ENCODE measurements at regions not wholly inside any gene's neighbourhood (a gene's known extent, or its start where the extent isn't known, plus 50 kb on each side); places are given as distances from the start of the nearest gene placed in this dataset.
A peak's percentile ranks its signal among the peaks of the same experiment; 100 is the strongest.

GRCh38 chr20:17875106-17875980 is 93.3 kb downstream of the SNX5 start (continued):
- TF ChIP-seq LCORL (IDR thresholded peaks at IDR 0.05) (no peak), LCORL (CRISPR knock-in tag; IDR thresholded peaks at IDR 0.05) (peak; percentile 97), ZNF839 (CRISPR knock-in tag; IDR thresholded peaks at IDR 0.05; ENCODE audit: borderline replicate concordance) (peak; percentile 51; the same call in 1 of the 2 replicates), TBX3 (IDR thresholded peaks at IDR 0.05; ENCODE audit: borderline replicate concordance) (peak; percentile 25; the same call in 1 of the 2 replicates), SP5 (CRISPR knock-in tag; IDR thresholded peaks at IDR 0.05; ENCODE audit: borderline replicate concordance, low read depth) (peak; percentile 97), FOXM1 (CRISPR knock-in tag; IDR thresholded peaks at IDR 0.05) (0 out of 2 replicates have a peak, but pooled peaks have one; percentile 5), U2AF1 (optimal IDR thresholded peaks at IDR 0.05; ENCODE audit: low read depth, low read length) (peak; percentile 82), SSRP1 (CRISPR knock-in tag; IDR thresholded peaks at IDR 0.05) (0 out of 2 replicates have a peak, but pooled peaks have one; percentile 37), ZNF776 (CRISPR knock-in tag; IDR thresholded peaks at IDR 0.05) (peak; percentile 13; the same call in 1 of the 2 replicates), ZNF24 (IDR thresholded peaks at IDR 0.05) (no peak), ZFP91 (CRISPR knock-in tag; IDR thresholded peaks at IDR 0.05; ENCODE audit: borderline replicate concordance) (peak; percentile 62), ZNF746 (CRISPR knock-in tag; IDR thresholded peaks at IDR 0.05) (peak; percentile 83), MZF1 (CRISPR knock-in tag; IDR thresholded peaks at IDR 0.05; ENCODE audit: borderline replicate concordance) (no peak), GMEB2 (CRISPR knock-in tag; IDR thresholded peaks at IDR 0.05; ENCODE audit: low read depth) (no peak), ZNF724P (CRISPR knock-in tag; IDR thresholded peaks at IDR 0.05; ENCODE audit: borderline replicate concordance) (no peak), ATF4 (CRISPR knock-in tag; IDR thresholded peaks at IDR 0.05) (0 out of 4 replicates have a peak, but pooled peaks have one; percentile 4 to 47), NR2C2 (CRISPR knock-in tag; IDR thresholded peaks at IDR 0.05; ENCODE audit: borderline replicate concordance) (peak; percentile 69), ZNF781 (CRISPR knock-in tag; IDR thresholded peaks at IDR 0.05; ENCODE audit: borderline replicate concordance, not compliant biosample characterization) (no peak), TBX2 (CRISPR knock-in tag; IDR thresholded peaks at IDR 0.05; ENCODE audit: borderline replicate concordance) (peak; percentile 96), ZNF687 (CRISPR knock-in tag; IDR thresholded peaks at IDR 0.05) (peak; percentile 96), SPEN (CRISPR knock-in tag; IDR thresholded peaks at IDR 0.05; ENCODE audit: low read depth) (peak; percentile 84; the same call in 1 of the 2 replicates)

All from HepG2 (cell line).